Activated CD4-positive, alpha-beta T cell treated with anti-CD3 and anti-CD28 coated beads, Interleukin-2, amount 50 U/mL, for 16 hours (primary cell): ENCODE measurements at regions not wholly inside any gene's neighbourhood (a gene's known extent, or its start where the extent isn't known, plus 50 kb on each side); places are given as distances from the start of the nearest gene placed in this dataset.

ENCODE experiments used
- DNase-seq: peaks from one replicate; pipeline ENCODE4 v3.0.0-alpha.2; 2020

DNA sequence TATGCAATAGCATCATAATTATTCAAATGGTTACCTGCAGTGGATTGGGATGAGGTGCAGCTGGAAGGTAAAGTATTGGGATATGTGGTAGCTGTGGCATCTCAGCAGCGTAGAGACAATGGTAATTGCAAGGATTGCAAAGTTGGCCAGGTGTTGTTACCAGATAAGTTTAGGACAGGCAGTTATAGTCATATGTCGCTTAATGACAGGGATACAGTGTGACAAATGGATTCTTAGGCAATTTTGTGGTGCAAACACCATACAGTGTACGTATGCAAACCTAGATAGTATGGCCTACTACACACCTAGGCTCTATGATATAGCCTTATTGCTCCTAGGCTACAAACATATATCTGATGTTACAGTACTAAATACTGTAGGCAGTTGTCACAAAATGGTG lies 163.5 kb upstream of the LYZL2 start:
- DNase-seq: no peak

DNA sequence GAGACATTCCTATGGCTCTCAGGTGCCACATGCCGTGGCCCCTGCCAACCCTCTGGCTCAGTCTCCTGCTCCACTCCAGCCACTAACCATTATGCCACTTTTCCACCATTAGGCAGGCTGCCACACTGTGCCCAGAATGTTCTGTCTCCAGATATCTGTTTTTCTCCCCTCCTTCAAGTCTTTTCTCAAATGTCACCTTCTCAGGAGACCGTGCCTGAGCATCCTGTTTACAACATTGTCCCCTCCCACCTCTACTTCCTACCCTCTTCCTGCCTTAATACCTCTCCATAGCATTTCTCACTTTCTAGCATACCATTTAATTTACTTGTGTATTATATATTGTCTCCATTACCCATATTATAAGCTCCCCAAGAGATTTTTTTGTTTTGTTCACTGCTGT lies 162.5 kb upstream of the LYZL2 start:
- no peak for DNase-seq

DNA sequence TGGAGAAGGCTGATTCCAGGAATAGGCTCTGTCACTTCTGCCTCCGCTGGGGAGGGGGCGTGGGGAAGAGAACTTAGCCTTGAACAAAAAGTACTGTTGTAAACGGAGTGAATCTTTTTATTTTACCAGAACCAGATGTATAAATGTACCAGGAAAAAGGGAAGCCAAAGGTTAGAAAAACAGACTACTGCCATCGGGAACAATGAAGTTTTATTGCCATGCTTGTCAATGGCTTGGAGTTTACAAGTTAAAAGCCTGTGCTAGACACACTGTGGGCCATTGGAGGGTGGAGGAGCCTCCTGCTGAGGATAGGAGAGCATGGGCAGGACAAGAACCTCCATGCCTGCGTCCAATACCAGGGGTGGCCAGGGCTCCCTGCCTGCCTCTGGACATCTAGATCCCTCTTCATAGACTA lies 161.7 kb upstream of the LYZL2 start:
- no peak for DNase-seq

DNA sequence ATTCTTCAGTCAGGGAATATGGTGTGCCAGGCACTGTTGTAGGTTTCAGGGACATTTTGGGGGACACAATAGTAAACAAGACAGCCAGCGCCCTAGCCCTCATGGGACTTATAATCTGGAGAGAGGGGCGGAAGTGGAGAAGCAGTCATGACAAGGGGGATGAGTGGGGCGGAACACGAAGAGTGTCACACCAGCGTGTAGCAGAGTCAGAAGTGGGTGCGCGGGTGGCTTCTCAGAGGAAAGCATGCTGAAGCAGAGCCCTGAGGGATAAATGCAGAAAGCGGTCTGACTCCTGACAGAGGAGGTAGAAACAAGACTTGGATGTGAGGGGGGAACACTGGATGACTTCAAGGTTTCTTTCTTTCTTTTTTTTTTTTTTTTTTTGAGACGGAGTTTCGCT lies 160.3 kb upstream of the LYZL2 start:
- DNase-seq: no peak

DNA sequence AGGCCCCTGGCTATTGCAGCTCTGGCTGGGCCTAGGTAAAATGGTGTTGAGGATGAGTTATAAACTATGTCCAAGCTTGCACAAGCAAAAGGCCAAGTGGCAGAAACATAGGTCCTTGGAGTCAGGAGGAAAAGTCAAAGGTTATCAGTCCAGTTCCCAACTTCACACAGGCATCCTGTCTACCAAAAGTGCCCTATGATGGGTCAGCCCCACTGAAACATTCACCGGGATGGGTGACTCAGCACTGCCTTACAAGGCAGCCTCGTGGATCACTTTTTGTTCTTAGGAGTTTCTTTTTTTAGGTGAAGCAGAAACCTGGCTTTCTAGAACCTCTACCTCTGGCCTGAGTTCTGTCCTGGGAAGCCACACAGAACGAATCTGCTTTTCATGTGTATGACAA lies 158.8 kb upstream of the LYZL2 start:
- no peak for DNase-seq

DNA sequence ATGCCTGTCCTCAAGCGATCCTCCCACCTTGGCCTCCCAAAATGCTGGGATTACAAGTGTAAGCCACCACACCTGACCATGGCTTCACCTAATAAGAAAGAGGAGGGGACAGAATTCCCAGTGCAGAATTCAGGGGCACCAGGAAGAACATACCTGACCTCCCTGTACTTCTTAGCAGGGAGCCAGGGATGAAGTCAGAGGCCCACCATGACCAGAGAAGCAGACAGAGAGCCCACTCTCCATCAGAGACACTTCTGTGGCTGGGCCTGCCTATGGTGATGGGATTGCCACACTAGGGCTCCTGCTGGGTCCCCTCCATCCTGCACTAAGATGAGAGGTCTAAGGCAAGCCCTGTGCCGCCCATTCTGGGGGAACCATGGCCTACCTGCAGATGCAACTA lies 157.4 kb upstream of the LYZL2 start:
- DNase-seq: no peak

DNA sequence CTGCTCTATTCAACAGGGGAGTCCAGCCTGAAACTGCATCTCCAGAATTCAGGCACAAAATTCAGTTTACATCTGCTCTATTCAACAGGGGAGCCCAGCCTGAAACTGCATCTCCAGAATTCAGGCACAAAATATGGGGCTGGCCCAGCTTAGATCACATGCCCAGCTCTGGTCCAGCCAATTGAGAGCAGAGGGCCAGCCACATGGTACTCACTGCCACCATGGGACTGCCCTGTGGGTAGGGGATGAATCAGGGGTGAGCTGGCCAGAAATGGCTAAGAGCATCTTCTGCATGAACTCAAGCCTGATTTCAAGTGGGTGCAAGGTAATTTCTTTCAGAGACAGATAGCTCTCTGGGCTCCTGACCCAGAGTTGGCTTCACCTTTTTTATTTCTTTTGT lies 156.6 kb upstream of the LYZL2 start:
- DNase-seq: no peak

DNA sequence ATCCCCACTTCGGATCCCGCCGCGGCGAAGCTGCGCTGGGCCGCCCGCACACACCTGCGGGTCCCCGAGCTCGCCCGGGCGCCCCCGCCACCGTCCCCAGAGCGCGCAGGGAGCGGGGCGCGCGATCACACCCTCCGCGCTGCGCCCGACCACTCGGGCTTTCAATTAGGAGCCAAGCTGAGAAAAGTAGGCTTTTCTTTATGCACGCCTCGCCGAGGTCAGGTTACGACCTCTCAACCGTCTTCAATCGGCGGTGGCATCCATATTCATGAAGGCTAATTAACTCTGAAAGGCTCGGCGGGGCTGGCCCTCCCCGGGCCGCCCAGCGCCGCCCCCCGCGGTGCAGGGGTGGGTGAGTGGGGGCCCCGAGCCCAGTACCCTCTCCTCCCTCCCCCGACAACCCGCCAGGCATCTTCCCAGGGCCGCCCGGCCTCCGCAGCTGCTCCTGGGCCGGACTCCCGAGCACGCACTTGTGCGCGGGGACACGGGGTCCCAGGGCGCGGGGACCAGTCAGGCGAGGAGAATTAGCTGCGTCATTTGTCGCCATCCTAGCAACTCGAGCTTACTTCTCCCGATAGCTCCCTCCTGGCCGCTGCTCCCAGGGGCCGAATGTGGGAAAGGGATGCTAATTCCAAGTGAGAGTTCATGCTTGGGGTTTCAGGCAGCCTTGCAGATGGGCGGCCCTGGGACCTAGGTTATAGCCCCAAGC lies 155.5 kb upstream of the LYZL2 start:
- DNase-seq: peak; percentile 16

DNA sequence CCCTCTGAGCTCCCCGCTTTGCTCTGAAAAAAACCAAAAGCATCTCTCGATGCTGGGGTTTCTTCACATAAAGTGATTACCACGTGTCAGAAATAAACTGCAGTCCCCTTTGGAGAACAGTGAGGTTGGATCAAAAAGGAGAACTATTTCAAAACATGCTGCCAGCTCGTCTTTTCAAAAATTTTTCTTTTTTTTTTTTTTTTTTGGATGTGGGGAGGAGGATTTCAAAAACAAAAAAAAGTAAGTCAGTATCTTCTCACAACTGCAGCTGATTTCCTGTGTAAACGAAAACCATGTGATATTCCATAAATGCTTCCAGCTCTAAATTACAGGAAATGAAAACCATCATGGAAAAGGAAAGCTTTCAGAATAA lies 155.0 kb upstream of the LYZL2 start:
- no peak for DNase-seq

DNA sequence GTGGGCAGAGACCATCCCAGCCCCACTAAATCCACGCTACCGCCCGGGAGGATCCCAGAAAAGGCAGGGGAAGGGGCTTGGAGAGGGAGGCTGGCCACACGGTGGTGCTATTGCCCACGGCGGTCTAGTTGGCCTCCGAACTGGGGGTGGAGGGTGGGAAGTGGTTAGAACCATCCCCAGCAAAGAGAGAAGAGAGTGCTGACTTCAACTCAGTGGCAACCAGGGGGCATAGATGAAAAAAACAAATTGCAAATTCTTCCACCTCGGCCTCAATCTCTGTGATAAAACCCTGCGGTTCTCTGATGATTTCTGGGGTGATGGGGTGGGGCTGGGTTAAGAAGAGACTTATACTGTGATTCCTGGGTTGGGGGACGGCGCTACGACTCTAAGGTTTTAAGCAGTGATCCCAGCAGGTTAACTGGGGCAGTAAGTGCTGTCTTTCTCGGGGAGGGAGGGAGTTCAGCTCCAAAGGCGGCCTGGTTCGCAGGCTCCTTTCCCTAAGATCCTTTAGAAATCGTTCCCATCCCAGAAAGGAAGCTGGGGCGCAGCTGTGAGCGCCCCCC lies 154.5 kb upstream of the LYZL2 start:
- DNase-seq: peak; percentile 89

DNA sequence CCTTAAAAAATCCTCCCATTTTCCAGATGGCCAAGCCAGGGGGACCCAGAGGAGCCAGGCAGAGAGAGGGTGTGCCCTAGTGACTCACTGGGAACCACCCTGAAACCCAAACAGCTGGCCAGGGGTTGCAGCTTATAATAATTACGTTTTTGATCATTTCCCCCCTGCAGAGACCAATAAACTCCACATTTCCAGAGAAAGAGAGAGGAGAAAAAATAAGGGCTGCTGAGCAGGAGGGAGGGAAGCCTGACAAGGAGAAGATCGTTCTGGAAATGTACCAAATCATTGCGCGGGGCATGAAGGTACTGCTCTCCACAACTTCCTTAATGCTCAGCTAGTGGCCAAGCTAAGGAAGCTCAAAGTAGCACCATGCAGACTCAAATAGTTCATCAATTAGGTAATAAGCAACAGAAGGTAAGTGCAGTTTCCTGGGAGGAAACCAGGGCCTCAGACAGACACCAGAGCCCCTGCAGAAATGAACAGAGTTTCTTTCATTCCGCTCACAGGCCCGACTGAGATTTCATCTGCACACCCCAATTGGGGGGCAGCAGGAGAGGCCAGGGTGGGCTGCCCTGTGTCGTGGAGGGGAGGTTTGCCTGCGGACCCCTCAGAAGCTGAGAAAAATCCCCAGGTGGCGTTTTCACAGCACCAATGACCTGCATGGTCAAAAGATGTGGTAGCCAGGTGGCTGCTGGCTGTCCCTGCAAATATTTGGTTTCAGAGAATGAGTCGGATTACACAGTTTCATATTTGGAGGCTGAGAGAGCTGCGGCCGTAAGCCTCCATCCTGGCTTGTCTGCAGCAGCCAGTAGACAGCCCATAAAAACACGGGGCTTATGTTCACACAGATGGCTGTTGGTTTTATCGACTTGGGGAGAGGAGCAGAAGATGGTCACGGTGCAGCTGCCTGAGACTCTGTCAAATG lies 153.2 kb upstream of the LYZL2 start:
- peak; percentile 22 for DNase-seq

DNA sequence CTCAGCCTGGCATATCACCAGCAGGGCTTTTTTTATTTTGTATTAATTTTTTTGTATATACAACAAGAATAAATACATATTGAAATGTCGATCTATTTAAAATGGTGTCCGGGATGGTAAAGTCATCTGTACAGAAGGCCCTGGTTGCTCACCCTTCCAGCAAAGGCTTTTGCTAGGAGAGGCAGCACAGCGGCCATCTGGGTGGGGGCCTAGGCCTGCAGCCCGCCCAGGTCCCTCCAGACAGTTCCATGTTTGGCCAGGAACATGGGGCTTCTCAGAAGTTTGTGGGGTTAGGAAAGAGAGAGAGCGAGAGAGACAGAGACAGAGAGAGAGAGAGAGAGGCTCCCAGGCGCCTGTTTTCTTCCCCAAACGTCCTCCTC lies 152.6 kb upstream of the LYZL2 start:
- no peak for DNase-seq

DNA sequence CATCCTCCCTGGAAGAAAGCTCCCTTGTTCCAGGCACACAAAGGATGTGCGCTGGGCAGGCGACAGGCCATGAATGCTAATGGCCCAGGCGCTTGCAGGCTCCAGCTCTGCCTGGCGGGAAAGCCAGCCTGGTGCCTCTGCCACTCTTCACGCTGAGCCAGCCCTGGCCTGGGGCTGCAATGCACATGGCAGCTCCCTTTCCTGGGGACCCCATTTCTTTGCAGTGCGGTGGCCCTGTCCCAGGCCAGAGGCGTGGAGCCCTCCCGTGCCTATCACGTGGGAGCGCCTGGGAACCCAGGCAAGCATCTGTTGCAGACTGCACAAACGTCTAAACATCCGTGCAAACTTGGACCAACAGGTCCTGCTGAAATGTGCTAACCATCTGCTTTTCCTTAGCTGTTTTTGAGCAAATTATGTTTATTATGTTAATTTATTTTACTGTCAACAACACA lies 152.1 kb upstream of the LYZL2 start:
- DNase-seq: no peak

DNA sequence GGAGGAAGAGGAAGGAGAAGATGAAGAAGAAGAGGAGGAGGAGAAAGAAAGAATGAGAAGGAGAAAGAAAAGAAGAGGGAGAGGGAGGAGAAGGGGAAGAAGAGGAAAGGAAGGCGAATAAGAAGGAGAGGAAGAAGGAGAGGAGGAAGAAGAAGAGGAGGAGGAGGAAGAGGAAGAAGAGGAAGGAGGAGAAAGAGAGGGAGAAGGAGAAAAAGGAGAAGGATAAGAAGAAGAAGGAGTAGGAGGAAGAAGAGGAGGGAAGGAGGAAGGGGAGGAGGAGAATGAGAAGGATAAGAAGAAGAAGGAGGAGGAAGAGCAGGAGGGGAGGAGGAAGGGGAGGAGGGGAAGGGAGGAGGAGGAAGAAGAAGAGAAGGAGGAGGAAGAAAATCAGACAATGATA lies 149.2 kb upstream of the LYZL2 start:
- DNase-seq: no peak

DNA sequence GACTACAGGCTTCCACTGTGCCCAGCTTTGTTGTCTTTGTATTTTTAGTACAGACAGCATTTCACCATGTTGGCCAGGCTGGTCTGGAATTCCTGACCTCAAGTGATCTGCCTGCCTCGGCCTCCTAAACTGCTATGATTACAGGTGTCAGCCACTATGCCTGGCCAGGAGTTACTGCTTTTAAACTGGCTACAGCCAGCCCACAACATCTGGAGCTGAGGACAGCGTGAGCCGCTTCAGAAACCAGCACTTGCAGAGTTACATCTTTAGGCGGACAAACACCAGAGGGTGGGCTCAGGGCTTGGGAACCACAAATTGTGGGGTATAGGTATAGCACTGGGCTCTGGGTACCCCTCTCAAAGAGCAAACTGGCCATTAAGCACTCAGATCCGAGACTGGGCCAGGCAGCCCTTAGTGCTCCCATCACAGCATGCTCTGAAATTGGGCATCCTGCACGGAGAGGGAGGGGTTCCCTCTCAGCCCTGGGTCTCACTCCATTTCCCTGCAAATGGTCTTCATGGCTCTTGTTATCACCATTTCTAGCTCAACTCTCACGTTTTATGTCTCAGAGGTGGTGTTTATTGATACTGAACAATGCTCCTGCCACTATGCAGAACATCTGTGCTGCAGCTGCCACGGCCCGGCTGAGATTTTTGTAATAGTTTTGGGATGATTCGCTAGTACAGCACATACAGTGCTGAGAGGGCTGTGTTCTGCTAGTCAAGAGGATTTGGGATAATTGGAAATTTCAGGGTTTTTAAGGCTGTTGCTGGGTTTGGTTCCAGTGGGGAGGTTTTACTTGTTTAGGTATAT lies 146.4 kb upstream of the LYZL2 start:
- no peak for DNase-seq

DNA sequence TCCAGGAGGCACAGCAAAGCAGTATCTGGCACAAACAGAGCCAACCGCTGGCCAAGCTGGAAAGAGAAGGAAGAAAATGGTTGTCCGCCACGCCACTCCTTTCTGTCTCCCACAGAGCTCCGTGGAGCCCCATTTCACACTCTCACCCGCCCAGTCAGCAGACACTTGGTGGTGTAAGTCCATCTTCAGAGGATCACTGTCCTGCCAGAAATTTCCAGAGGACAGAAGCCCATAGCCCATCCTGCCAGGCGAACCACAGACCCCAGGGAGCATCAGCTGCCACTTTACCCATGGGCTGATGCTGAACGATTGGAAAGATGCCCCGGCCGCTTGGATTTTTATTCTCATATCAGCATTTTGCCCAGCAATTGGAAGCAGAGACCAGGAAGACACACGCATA lies 144.7 kb upstream of the LYZL2 start:
- DNase-seq: no peak

DNA sequence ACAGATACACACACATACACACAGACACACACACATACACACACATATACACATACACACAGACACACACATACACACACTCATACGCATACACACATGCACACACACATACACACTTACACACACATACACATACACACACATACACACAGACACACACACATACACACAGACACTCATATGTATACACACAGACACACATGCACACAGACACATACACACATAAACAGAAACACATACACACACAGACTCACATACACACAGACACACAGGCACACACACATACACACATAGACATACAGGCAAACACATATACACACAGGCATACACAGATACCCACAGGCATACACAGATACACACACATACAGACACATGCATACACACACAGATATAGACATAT lies 143.9 kb upstream of the LYZL2 start:
- no peak for DNase-seq

DNA sequence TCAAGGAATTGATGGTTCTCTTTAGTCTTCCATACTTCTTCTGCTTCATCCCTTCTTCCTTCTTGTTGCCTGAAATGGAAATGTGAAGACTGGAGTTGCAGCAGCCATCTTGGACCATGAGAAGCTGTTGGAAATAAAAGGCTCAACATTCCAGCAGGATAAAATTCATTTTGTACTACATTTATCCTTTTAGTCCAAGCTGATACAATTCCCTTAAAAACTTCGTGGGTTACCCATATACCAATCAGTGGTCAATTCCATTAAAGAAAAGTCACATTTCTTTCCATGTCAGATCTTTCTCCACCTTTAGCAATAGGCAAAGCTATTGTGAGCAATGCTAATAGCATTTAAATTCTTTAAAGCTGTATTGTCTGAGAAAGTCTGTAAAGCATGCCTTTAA lies 141.3 kb upstream of the LYZL2 start:
- DNase-seq: no peak

DNA sequence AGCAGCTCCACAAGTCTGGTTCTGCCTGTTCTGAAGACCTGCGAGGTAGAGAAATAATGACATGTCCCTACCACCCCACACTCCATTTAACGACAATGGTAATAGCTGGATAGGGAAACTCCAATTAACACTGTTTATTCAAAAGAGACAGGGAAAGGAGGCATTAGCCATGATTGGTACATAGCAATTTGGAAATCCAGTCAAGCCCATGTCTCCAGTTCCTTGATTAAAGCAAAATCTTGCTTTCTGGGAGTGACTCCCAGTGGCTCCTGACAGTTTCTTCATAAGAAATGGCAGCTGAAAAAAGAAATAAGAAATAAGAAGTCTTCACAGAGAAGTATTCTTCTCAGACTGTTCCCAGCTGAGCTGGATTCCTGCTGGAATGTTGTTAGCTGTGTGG lies 140.7 kb upstream of the LYZL2 start:
- no peak for DNase-seq

DNA sequence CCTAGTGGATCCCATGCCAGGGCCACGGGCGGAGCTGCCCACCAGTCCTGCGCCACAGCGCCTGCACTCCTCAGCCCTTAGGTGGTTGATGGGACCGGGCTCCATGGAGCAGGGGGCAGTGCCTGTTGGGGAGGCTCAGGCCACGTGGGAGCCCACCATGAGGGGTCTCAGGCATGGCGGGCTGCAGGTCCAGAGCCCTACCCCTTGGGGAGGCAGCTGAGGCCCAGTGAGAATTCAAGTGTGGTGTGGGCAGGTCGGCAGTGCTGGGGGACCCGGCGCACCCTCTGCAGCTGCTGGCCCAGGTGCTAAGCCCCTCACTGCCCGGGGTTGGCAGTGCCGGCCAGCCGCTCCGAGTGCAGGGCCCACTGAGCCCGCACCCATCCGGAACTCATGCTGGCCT lies 139.8 kb upstream of the LYZL2 start:
- no peak for DNase-seq

DNA sequence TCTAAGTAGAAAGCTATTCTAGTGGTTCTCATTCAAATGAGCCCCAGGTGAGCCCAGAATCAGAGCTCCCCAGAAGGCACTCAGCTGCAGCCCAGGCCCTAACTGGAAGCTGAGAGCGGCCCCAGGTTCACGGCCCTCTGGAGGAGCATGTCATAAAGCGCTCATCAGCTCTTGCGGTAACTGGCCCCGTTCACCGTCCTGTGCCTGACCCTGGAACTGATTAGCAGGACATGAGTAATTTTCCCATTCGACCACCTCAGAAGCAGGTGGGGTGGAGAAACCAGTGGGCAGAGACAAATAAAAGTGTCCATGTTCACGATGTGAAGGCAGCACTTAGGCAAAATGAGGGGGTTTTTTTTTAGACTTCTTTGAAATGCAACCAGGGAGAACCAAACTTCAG lies 136.1 kb upstream of the LYZL2 start:
- no peak for DNase-seq

DNA sequence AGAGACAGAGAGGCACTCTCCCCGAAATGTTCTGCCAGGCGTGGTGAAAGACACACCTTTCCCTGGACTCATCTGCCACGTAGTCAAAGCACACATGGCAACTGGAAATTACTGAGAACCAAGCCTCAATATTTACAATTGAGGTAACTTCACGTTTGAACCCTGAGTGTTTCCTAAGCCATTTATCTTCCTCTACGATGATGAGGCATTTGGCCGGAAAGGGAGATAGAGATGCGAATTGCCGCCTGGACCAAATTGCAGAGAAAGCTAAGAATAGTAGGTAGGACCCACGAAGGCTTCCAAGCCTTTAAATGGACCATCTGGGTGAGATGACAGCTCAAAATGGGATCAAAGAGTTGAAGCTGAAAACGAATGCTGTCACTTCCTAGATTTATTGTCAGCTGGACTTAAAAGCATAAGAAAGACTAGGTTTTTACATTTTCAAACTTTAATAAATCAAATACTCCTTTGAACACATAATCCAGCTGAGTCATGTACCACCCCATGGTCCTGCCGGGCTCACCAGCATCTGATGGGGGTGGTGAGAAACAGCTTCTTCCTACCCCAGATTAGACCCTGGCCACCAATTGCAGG lies 135.6 kb upstream of the LYZL2 start:
- DNase-seq: no peak

DNA sequence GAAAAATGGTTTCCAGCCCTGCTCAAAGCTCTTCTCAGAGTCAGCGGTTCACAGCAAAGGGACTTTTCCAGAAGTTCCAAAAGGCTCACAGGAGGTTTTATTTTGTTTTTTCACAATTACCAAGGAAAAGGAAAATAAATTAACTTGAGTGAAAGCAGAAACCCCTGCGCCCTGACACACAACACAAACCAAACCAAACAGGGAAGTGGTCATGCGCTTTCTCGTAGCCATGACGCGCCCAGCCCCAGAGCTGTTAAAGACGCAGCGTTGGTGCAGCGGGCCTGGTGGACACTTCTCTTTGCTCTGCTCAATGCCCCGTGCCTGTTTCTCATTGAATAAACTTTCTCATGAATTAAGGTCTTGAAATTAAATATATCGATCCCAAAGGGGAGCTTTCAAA lies 134.4 kb upstream of the LYZL2 start:
- no peak for DNase-seq
